NAMALWA (cell line): ENCODE measurements at regions not wholly inside any gene's neighbourhood (a gene's known extent, or its start where the extent isn't known, plus 50 kb on each side); places are given as distances from the start of the nearest gene placed in this dataset.

Experiments
- DNase-seq: peaks from one replicate; pipeline ENCODE4 v3.0.0-alpha.2; 2015; ENCODE audit warnings: low spot score

- DNase-seq: no peak
Measured at GRCh38 chr2:219692521-219692920, 65.1 kb downstream of the SLC4A3 start.

DNA sequence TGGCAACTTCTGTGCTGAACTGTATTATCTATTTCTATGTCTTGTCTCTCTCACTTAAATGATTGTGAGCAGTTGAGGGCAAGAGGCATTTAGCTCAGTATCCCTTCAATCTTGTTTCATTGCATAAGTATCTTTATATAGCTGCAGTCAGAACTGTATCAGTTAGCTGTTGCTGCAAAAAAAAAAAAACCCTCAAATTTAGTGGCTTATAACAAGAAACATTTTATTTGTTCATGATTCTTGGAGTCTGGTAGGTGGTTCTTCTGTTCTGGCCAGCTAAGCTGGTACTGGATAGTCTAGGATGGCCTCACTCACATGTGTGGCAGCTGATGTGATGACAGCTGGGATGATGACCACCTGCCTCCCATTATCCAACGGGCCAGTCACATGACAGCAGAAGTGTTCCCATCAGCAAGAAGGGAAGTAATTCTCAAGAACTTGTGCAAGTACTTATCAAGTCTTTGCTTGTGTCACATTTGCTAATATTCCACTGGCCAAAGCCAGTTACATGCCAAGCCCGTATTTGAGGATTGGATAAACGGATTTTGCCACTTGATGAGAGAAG lies 67.8 kb downstream of the SLC4A3 start:
- DNase-seq: no peak

DNA sequence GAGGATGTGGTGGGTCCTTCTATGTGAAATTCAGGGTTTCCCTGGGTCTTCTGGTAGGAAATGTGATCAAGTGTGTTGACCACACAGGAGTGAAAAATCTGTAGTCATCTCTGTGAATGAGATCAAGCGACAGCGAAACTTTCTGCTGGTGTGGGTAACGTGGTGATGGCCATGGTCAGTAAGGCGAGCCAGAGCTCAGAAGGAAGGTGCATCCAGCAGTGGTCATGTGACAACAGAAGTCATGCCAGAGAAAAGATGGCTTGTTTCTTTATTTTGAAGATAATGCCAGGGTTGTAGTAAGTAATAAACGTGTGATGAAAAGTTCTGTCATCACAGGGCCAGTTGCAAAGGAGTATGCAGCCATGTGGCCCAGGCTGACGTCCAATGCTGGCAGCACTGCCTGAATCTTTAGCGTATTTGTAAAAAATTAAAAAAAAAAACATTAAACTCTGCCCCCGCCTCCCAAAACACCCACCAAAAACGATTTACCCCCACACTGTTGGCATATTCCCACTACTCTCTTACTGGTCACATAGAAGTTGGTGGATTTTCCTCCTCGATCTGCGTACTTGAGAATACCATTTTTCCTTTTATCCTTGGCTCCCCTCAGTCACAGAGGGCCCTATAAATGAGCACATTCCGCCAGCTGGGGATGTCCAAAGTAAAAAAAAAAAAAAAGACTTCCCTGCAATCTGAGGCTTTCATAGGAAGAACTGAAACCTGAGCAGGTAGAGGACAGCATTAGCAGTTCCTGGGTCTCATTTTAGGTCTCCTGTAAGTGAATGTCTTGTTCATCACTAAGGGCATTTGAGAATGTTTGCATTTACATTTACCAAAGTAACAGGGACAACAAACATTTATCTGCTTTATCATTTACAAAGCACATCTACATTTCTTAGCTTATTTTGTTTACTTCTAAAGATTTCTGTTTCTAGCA lies 70.6 kb downstream of the SLC4A3 start:
- no peak for DNase-seq

DNA sequence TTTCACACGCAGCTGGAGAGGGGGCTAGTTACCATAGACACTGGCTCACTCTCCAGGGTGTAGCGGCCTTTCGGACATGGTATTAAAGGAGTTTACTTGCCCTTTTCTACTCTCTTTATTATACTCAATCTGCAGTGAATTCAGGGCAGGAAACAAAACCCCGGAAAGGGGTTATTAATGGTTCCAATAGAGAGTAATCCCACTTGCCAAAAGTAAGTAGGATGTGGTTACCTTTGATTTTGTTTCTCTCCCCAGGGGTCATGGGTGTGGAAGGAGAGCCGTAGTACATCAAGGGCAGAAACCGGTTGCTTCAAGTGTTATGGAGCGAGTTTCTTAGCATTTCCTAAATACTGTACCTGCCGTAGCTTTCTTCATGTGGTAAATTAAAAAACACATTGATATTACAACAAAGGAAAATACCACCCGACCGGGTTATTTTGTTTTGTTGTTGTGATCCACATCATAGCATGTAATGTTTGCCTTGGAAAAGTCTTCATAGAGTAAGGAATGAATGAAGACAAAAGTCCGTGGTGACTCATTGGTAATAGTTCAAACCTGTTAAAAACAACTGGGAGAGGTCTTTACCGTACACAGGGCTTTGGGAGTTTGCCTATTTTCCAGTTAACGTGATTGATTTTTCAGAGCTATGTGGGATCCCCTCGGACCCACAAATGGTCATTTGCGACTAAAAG lies 71.5 kb downstream of the SLC4A3 start:
- DNase-seq: no peak

GRCh38 chr2:219699440-219699821 lies 72.0 kb downstream of the SLC4A3 start:
- DNase-seq: no peak

- no peak for DNase-seq
Measured at GRCh38 chr2:219701847-219702634, 74.6 kb downstream of the SLC4A3 start.

GRCh38 chr2:219702796-219703545 lies 75.5 kb downstream of the SLC4A3 start:
- DNase-seq: no peak

GRCh38 chr2:219704878-219705277 lies 77.4 kb downstream of the SLC4A3 start:
- DNase-seq: no peak

GRCh38 chr2:219706823-219707281 lies 79.4 kb downstream of the SLC4A3 start:
- DNase-seq: no peak

- DNase-seq: no peak
Measured at GRCh38 chr2:219707496-219708285, 80.3 kb downstream of the SLC4A3 start.

GRCh38 chr2:219709331-219709761 lies 81.9 kb downstream of the SLC4A3 start:
- DNase-seq: no peak

DNA sequence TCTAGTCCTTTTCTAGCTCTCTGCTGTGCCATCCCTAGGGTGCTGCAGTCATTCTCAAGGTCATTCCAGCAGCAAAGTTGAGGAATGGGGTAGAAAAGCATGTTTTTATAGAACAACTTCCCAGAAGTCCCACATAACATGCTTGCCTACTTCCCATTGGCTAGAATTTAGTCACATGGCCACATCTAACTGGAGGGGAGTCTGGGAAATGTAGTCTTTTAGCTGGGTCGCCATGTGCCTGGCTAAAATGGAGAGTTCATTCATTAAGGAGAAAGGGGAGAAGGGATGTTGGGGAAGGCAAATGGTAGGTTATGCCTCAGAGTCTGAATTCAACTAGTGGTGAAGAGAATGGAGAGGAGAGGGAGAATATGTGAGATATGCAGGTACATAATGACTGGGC lies 85.7 kb downstream of the SLC4A3 start:
- peak; percentile 83 for DNase-seq

DNA sequence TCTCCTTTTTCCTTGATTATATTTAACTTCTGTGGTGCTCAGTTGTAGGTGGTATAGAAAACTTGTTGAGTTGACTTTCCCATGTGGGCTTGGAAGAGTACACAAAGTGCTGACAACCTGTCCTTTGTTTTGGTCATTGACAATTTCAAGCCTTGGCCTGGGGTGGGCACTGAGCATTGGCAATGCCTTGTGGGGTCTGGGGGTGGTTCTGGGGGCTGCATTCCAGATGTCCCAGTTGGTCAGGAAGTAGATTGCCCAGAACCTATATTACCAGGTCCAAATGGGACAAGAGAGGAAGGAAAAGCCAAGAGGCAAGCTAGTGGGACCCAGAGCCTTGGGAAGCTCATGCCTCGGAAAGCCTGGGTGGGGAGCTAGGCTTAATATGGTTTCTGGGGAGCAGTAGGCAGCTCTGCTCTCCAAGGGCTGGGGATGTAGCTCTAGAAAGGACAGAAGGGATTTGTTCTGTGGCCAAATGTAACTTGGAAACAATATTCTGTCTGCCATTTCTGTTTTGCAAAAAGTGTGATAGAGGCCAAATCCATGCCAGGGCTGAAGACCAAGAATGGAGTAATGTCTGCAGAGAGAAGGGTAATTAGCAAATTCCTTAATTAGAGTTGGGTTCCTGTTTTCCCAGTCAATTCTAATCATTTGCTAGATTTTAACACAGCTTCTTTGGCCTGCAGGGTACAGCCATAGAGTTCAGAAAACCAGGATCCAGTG lies 87.4 kb downstream of the SLC4A3 start:
- no peak for DNase-seq

GRCh38 chr2:219718066-219718465 lies 90.6 kb downstream of the SLC4A3 start:
- no peak for DNase-seq

DNA sequence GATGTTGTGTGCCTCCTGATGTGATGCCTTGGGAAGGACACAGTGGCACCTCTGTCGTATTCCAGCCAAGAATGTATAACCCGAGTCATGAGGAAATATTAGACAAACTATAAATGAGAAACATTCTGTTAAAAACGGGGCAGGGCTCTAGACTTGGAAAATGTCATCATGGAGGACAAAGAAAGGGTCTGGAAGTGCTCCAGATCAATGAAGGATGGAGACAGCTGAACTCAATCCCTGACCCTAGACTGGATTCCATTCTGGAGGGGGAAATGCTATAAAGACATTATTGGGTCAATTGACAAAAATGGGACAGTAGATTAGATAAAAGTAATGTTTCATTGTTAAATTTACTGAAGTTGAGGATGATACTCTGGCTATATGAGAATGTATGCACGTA lies 92.1 kb downstream of the SLC4A3 start:
- DNase-seq: no peak

GRCh38 chr2:219720956-219721355 lies 93.5 kb downstream of the SLC4A3 start:
- DNase-seq: no peak

DNA sequence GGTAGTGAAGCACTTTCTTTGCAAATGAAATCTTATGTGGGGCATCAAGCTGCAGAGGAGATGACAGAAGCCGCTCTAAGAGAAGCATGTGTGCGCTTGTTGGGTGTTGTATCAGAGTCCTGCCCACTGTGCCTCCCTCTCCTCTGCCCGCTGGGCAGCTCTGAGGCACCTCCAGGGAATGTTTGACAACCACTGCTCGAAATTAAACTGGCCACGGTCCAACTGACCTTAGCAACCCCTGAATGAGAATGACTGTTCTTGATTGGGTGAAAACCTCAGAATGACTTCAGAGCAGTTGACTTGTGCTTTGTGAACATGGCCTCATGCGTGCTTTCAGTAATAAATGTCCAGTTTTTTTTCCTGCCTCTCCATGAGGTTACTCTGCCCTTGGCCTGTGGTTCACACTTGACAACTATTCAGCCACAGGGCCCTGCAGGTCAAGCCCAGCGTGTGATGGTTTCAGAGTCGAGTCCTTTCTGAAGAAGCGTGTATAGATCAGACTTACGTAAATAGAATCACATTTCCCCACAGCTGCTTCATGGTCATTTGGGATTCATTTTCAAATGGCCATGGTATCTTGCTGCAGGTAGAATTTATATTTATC lies 94.9 kb downstream of the SLC4A3 start:
- DNase-seq: no peak

GRCh38 chr2:219723311-219723710 lies 95.9 kb downstream of the SLC4A3 start:
- no peak for DNase-seq

DNA sequence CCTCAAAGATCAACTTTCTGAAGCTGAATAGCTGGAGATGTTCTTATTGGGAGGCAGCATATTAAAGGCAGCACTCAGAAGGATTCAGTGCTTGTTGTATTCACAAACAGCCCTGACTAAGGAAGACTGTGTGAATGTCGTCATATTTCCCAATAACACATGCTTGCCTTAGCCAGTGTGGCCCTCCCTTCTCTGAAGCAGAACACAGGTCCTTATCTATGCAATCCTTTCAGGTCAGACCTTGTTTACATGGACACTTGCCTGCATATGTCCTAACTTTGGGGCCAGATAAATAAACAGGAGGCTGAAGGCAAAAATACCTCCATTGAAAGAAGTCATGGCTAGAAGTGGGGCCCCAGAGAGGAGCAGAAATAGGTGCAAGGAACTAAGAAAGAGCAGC lies 97.2 kb downstream of the SLC4A3 start:
- DNase-seq: no peak
